ENCODE measurements at regions not wholly inside any gene's neighbourhood (a gene's known extent, or its start where the extent isn't known, plus 50 kb on each side); places are given as distances from the start of the nearest gene placed in this dataset.

DNA sequence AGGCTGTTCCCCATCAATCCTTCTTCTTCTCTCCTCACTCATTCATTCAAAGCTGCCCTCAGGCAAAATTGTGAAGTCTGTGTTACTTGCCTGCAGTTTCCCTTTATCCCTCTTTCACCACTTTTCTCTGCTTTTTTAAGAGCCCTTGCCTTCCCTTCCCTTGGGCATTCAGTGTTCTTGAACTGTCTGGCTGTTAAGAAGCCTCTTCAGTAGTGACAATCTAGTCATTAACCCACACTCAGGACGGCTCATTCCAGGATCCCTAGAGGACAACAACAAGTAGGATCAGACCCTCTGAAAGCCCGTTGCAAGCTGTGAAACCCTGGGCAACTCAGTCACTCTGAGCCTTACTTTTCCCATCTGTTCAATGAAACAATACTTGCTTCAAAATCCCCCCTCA lies 615.7 kb downstream of the EPHA4 start:
- no peak overlapping the region for H3K9ac ChIP-seq (ENCODE audit: low read length)
- no peaks in the 10 kb centered on the region for H3F3A ChIP-seq (ENCODE audit: insufficient read depth, low read length)
- no peaks in the 10 kb centered on the region for H3K36me3 ChIP-seq (ENCODE audit: insufficient read depth, low read length)
- no peak overlapping the region for H3K4me3 ChIP-seq (ENCODE audit: low read depth, low read length, poor library complexity, severe bottlenecking)
- no peaks in the 10 kb centered on the region for H4K20me1 ChIP-seq (ENCODE audit: insufficient read depth, low read length)
- H3K79me2 ChIP-seq (ENCODE audit: insufficient read depth, low read length): no peaks in the 10 kb centered on the region
- no peaks in the 10 kb centered on the region for H3K9me3 ChIP-seq (ENCODE audit: low read length)
- H2AFZ ChIP-seq (ENCODE audit: low read length): no peak overlapping the region
- no peak overlapping the region for H3K4me2 ChIP-seq (ENCODE audit: low read length)
- H3K27ac ChIP-seq (ENCODE audit: low read depth, low read length, poor library complexity, severe bottlenecking): no peak overlapping the region
- TF ChIP-seq, protein P1, sequence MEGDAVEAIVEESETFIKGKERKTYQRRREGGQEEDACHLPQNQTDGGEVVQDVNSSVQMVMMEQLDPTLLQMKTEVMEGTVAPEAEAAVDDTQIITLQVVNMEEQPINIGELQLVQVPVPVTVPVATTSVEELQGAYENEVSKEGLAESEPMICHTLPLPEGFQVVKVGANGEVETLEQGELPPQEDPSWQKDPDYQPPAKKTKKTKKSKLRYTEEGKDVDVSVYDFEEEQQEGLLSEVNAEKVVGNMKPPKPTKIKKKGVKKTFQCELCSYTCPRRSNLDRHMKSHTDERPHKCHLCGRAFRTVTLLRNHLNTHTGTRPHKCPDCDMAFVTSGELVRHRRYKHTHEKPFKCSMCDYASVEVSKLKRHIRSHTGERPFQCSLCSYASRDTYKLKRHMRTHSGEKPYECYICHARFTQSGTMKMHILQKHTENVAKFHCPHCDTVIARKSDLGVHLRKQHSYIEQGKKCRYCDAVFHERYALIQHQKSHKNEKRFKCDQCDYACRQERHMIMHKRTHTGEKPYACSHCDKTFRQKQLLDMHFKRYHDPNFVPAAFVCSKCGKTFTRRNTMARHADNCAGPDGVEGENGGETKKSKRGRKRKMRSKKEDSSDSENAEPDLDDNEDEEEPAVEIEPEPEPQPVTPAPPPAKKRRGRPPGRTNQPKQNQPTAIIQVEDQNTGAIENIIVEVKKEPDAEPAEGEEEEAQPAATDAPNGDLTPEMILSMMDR (IDR thresholded peaks at IDR 0.05; ENCODE audit: low read length): no peak
- TF ChIP-seq EZH2 (IDR thresholded peaks at IDR 0.05; ENCODE audit: borderline replicate concordance, low read length): no peak
- no peaks in the 10 kb centered on the region for H3K27me3 ChIP-seq (ENCODE audit: insufficient read depth, low read length)
- H3K4me1 ChIP-seq (ENCODE audit: insufficient read depth, low read length, severe bottlenecking): no peaks in the 10 kb centered on the region
- no peaks in the 10 kb centered on the region for H3K9me2 ChIP-seq (ENCODE audit: low read depth, low read length)

DNA sequence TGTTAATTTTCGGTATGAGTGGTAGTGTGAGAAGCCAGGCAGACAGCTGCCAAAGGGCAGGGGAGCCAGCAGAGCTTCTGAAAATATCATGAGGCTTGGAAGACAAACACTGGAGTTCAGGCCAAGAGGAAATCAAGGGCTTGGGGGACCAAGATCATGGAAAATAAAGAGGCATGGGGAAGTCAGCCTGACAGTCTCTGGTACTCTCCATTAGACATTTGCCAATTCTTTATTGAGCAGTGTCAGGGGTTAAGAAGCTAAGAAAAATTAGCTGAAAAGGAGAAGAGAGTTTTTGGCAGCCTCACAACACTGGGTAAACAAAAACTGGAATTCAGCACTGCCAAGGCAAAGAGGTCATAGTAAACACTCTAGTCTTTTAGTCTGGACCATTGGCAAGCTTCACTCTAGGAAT lies 612.7 kb downstream of the EPHA4 start:
- Histone ChIP-seq H3K4me1 (ENCODE audit: insufficient read depth, low read length, severe bottlenecking) (no peaks in the 10 kb centered on the region), H3K36me3 (ENCODE audit: insufficient read depth, low read length) (no peaks in the 10 kb centered on the region), H3K9me3 (ENCODE audit: low read length) (no peaks in the 10 kb centered on the region), H3K79me2 (ENCODE audit: insufficient read depth, low read length) (no peaks in the 10 kb centered on the region), H3F3A (ENCODE audit: insufficient read depth, low read length) (no peaks in the 10 kb centered on the region), H3K4me2 (ENCODE audit: low read length) (no peak overlapping the region), H3K4me3 (ENCODE audit: low read depth, low read length, poor library complexity, severe bottlenecking) (no peak overlapping the region), H3K9me2 (ENCODE audit: low read depth, low read length) (no peaks in the 10 kb centered on the region), H4K20me1 (ENCODE audit: insufficient read depth, low read length) (no peaks in the 10 kb centered on the region), H2AFZ (ENCODE audit: low read length) (no peak overlapping the region), H3K27ac (ENCODE audit: low read depth, low read length, poor library complexity, severe bottlenecking) (no peak overlapping the region), H3K27me3 (ENCODE audit: insufficient read depth, low read length) (no peaks in the 10 kb centered on the region), H3K9ac (ENCODE audit: low read length) (no peak overlapping the region)
- TF ChIP-seq EZH2 (IDR thresholded peaks at IDR 0.05; ENCODE audit: borderline replicate concordance, low read length): no peak
- TF ChIP-seq, protein P1 (IDR thresholded peaks at IDR 0.05; ENCODE audit: low read length): no peak

DNA sequence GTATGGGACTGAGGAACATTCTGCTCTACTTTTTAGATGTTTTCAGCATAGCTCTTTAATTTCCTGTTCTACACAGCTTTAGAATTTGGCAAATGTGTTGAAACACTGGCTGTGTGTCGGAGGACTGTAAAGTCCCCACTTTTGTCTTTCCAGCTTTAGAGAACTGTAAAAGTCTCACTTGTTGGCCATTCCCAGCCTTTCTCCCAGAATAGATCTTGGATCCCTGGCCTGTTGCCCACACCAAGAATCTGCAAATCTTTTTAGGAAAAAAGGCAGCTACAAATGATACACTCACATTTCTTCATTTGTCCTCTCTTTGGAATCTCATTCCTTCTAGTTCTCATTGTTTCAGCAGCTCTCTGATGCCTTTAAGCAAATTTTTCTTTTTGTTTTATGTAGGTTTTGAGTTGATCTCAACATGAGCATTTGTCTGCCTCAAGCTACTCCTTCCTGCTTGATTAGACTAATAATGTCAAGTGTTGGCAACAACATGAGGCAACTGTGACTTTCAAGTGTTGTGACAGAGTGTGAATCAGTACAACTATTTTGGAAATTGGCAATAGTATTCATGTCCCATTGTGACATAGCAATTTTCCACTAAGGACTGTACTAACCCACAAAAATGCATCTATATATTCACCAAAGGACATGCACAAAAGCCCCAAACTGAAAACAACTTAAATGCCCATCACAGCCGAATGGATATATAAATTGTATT lies 610.8 kb downstream of the EPHA4 start:
- no peaks in the 10 kb centered on the region for H4K20me1 ChIP-seq (ENCODE audit: insufficient read depth, low read length)
- H3K4me1 ChIP-seq (ENCODE audit: insufficient read depth, low read length, severe bottlenecking): no peaks in the 10 kb centered on the region
- no peaks in the 10 kb centered on the region for H3K9me2 ChIP-seq (ENCODE audit: low read depth, low read length)
- no peak overlapping the region for H3K4me2 ChIP-seq (ENCODE audit: low read length)
- no peaks in the 10 kb centered on the region for H3K27me3 ChIP-seq (ENCODE audit: insufficient read depth, low read length)
- H3K9me3 ChIP-seq (ENCODE audit: low read length): no peaks in the 10 kb centered on the region
- no peak overlapping the region for H2AFZ ChIP-seq (ENCODE audit: low read length)
- TF ChIP-seq, protein P1 (IDR thresholded peaks at IDR 0.05; ENCODE audit: low read length): no peak
- no peak for TF ChIP-seq EZH2 (IDR thresholded peaks at IDR 0.05; ENCODE audit: borderline replicate concordance, low read length)
- H3K27ac ChIP-seq (ENCODE audit: low read depth, low read length, poor library complexity, severe bottlenecking): no peak overlapping the region
- no peak overlapping the region for H3K4me3 ChIP-seq (ENCODE audit: low read depth, low read length, poor library complexity, severe bottlenecking)
- no peaks in the 10 kb centered on the region for H3F3A ChIP-seq (ENCODE audit: insufficient read depth, low read length)
- H3K79me2 ChIP-seq (ENCODE audit: insufficient read depth, low read length): no peaks in the 10 kb centered on the region
- no peak overlapping the region for H3K9ac ChIP-seq (ENCODE audit: low read length)
- no peaks in the 10 kb centered on the region for H3K36me3 ChIP-seq (ENCODE audit: insufficient read depth, low read length)

All from OCI-LY1 (cell line).